Mesothelial cell of epicardium (in vitro differentiated cells): ENCODE measurements at regions not wholly inside any gene's neighbourhood (a gene's known extent, or its start where the extent isn't known, plus 50 kb on each side); places are given as distances from the start of the nearest gene placed in this dataset.

Experiments used
- DNase-seq, 2 experiments: peaks; one replicate each; pipeline ENCODE4 v3.0.0; 2021; ENCODE audit warnings: low spot score in 2 of 2; ENCODE audit not compliant: unreplicated experiment in 2 of 2
- H3K27ac Mint-ChIP-seq: 2 replicates; pipeline ENCODE4 v1.8.0; 2021; ENCODE audit warnings: mixed read lengths
- H3K27me3 Mint-ChIP-seq: 2 replicates; pipeline ENCODE4 v1.8.0; 2021; ENCODE audit warnings: low read depth, mixed read lengths
- H3K36me3 Mint-ChIP-seq: 2 replicates; pipeline ENCODE4 v1.8.0; 2021; ENCODE audit warnings: mixed read lengths
- H3K4me1 Mint-ChIP-seq: 2 replicates; pipeline ENCODE4 v1.8.0; 2021; ENCODE audit warnings: mixed read lengths
- H3K4me3 Mint-ChIP-seq: 2 replicates; pipeline ENCODE4 v1.8.0; 2021; ENCODE audit warnings: mild to moderate bottlenecking, moderate library complexity, mixed read lengths
- H3K9me3 Mint-ChIP-seq: 2 replicates; pipeline ENCODE4 v1.8.0; 2021; ENCODE audit warnings: mixed read lengths
- CTCF ChIP-seq: fragments of 200-600 bp; sonication (generic); IDR thresholded peaks from one replicate; pipeline ENCODE4 v1.5.0; 2021; ENCODE audit warnings: antibody characterized with exemption; ENCODE audit not compliant: unreplicated experiment

- no peak overlapping the region for H3K4me3 Mint-ChIP-seq
- no peak for TF ChIP-seq CTCF
- DNase-seq: no peak
- peaks cover 5% of the 10 kb centered on the region for H3K9me3 Mint-ChIP-seq
- no peak overlapping the region for H3K27ac Mint-ChIP-seq
- H3K4me1 Mint-ChIP-seq: peaks cover 26% of the 10 kb centered on the region
- H3K27me3 Mint-ChIP-seq: no peaks in the 10 kb centered on the region
- H3K36me3 Mint-ChIP-seq: no peaks in the 10 kb centered on the region
Measured at GRCh38 chr14:85037411-85037810, 492.5 kb upstream of the FLRT2 start.

- Mint-ChIP-seq H3K36me3 (no peaks in the 10 kb centered on the region), H3K4me3 (no peak overlapping the region), H3K9me3 (peaks cover 5% of the 10 kb centered on the region), H3K4me1 (peaks cover 29% of the 10 kb centered on the region), H3K27me3 (no peaks in the 10 kb centered on the region), H3K27ac (no peak overlapping the region)
- TF ChIP-seq CTCF: no peak
- no peak for DNase-seq
Measured at GRCh38 chr14:85038526-85039352, 491.2 kb upstream of the FLRT2 start.

GRCh38 chr14:85039353-85039626 lies 490.7 kb upstream of the FLRT2 start:
- DNase-seq: no peak
- Mint-ChIP-seq H3K27ac (no peak overlapping the region), H3K27me3 (no peaks in the 10 kb centered on the region), H3K4me3 (no peak overlapping the region), H3K36me3 (no peaks in the 10 kb centered on the region), H3K9me3 (peaks cover 7% of the 10 kb centered on the region), H3K4me1 (peaks cover 29% of the 10 kb centered on the region)
- TF ChIP-seq CTCF: no peak

GRCh38 chr14:85040046-85040685 lies 489.8 kb upstream of the FLRT2 start:
- H3K27me3 Mint-ChIP-seq: no peaks in the 10 kb centered on the region
- DNase-seq: no peak
- H3K9me3 Mint-ChIP-seq: peaks cover 7% of the 10 kb centered on the region
- peaks cover 29% of the 10 kb centered on the region for H3K4me1 Mint-ChIP-seq
- H3K4me3 Mint-ChIP-seq: no peak overlapping the region
- TF ChIP-seq CTCF: no peak
- H3K27ac Mint-ChIP-seq: no peak overlapping the region
- no peaks in the 10 kb centered on the region for H3K36me3 Mint-ChIP-seq

- no peak for DNase-seq
- H3K9me3 Mint-ChIP-seq: peaks cover 8% of the 10 kb centered on the region
- TF ChIP-seq CTCF: no peak
- H3K4me3 Mint-ChIP-seq: no peak overlapping the region
- peaks cover 29% of the 10 kb centered on the region for H3K4me1 Mint-ChIP-seq
- H3K27ac Mint-ChIP-seq: no peak overlapping the region
- H3K27me3 Mint-ChIP-seq: no peaks in the 10 kb centered on the region
- no peaks in the 10 kb centered on the region for H3K36me3 Mint-ChIP-seq
Measured at GRCh38 chr14:85041618-85042017, 488.3 kb upstream of the FLRT2 start.
